Neural progenitor cell (in vitro differentiated cells): ENCODE measurements at regions not wholly inside any gene's neighbourhood (a gene's known extent, or its start where the extent isn't known, plus 50 kb on each side); places are given as distances from the start of the nearest gene placed in this dataset.
A peak's percentile ranks its signal among the peaks of the same experiment; 100 is the strongest.

Source experiments
- DNase-seq: peaks from one replicate; pipeline ENCODE4 v3.0.0-alpha.2; 2016; ENCODE audit warnings: low spot score
- H2AFZ ChIP-seq: fragments of 200-600 bp; sonication (generic); replicated peaks from 2 replicates; pipeline ENCODE4 v1.6.1; 2016; ENCODE audit warnings: antibody characterized with exemption
- H3F3A ChIP-seq: fragments of 200-600 bp; sonication (generic); 2 replicates; pipeline ENCODE4 v1.6.1; 2016; ENCODE audit warnings: antibody characterized with exemption, low read depth
- H3K27ac ChIP-seq: fragments of 200-600 bp; sonication (generic); 2 replicates; pipeline ENCODE4 v1.5.1; 2016; ENCODE audit warnings: mild to moderate bottlenecking
- H3K27me3 ChIP-seq: fragments of 200-600 bp; sonication (generic); 2 replicates; pipeline ENCODE4 v1.6.1; 2016; ENCODE audit warnings: mild to moderate bottlenecking, moderate library complexity
- H3K36me3 ChIP-seq: fragments of 200-600 bp; sonication (generic); 2 replicates; pipeline ENCODE4 v1.5.1; 2016
- H3K4me1 ChIP-seq: fragments of 200-600 bp; sonication (generic); 2 replicates; pipeline ENCODE4 v1.6.1; 2016; ENCODE audit warnings: mixed run types
- H3K4me2 ChIP-seq: fragments of 200-600 bp; sonication (generic); 2 replicates; pipeline ENCODE4 v1.6.1; 2016
- H3K4me3 ChIP-seq: fragments of 200-600 bp; sonication (generic); 2 replicates; pipeline ENCODE4 v1.5.1; 2016
- H3K79me2 ChIP-seq: fragments of 200-600 bp; sonication (generic); 2 replicates; pipeline ENCODE4 v1.6.1; 2016; ENCODE audit warnings: low read depth
- H3K9ac ChIP-seq: fragments of 200-600 bp; sonication (generic); 2 replicates; pipeline ENCODE4 v1.6.1; 2016
- H3K9me3 ChIP-seq: fragments of 200-600 bp; sonication (generic); 2 replicates; pipeline ENCODE4 v1.5.1; 2016; ENCODE audit warnings: low read depth
- H4K20me1 ChIP-seq: fragments of 200-600 bp; sonication (generic); 2 replicates; pipeline ENCODE4 v1.6.1; 2016; ENCODE audit warnings: low read depth
- H3K27ac Mint-ChIP-seq: 3 replicates; pipeline ENCODE4 v1.8.0; 2021; ENCODE audit warnings: mixed read lengths
- H3K27me3 Mint-ChIP-seq: 2 replicates; pipeline ENCODE4 v1.8.0; 2022; ENCODE audit warnings: low read depth, mild to moderate bottlenecking, inconsistent platforms, moderate library complexity, mixed read lengths; ENCODE audit not compliant: insufficient read depth
- H3K36me3 Mint-ChIP-seq: 3 replicates; pipeline ENCODE4 v1.8.0; 2021; ENCODE audit warnings: mixed read lengths
- H3K4me1 Mint-ChIP-seq: 3 replicates; pipeline ENCODE4 v1.8.0; 2021; ENCODE audit warnings: mixed read lengths
- H3K4me3 Mint-ChIP-seq: 3 replicates; pipeline ENCODE4 v1.8.0; 2021; ENCODE audit warnings: mild to moderate bottlenecking, moderate library complexity, mixed read lengths
- H3K9me3 Mint-ChIP-seq: 3 replicates; pipeline ENCODE4 v1.8.0; 2020; ENCODE audit warnings: mixed read lengths
- EZH2 ChIP-seq: fragments of 200-600 bp; sonication (generic); IDR thresholded peaks from 2 replicates; pipeline ENCODE4 v1.6.1; 2017; ENCODE audit warnings: antibody characterized with exemption, mild to moderate bottlenecking, moderate library complexity
- EZH2phosphoT487 ChIP-seq: fragments of 200-600 bp; sonication (generic); IDR thresholded peaks from 2 replicates; pipeline ENCODE4 v1.6.1; 2017; ENCODE audit warnings: antibody characterized with exemption
- TF ChIP-seq, protein P1 (sequence below): fragments of 200-600 bp; sonication (generic); IDR thresholded peaks from 2 replicates; pipeline ENCODE4 v1.5.1; 2017; ENCODE audit warnings: antibody characterized with exemption, mild to moderate bottlenecking

DNA sequence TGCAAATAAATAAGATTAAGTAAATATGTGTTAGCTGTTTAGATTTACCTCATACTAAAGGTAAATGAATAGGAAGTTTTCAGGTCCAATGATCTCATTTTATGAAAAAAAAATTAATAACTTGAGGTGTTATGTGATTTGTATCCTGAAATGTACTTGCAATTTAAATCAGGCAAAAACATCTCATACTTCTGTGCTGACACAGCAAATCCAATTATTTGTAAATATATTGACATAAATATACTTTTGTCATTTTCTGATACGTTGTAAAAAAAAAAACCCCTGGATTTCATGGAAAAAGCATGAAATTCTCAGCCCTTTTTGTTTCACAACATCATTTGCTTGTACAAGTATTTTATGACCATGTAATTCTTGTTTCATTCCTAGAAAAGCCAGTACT lies 184.1 kb upstream of the NCAM2 start:
- Mint-ChIP-seq H3K4me1 (no peaks in the 10 kb centered on the region), H3K4me3 (no peak overlapping the region), H3K27me3 (no peaks in the 10 kb centered on the region), H3K9me3 (peaks cover 3% of the 10 kb centered on the region), H3K36me3 (peaks cover 3% of the 10 kb centered on the region), H3K27ac (no peak overlapping the region)
- H2AFZ ChIP-seq: no peak overlapping the region
- H3K9ac ChIP-seq: no peak overlapping the region
- no peak for DNase-seq
- H3K79me2 ChIP-seq: no peaks in the 10 kb centered on the region
- no peaks in the 10 kb centered on the region for H3F3A ChIP-seq
- H3K9me3 ChIP-seq: no peaks in the 10 kb centered on the region
- no peak overlapping the region for H3K4me3 ChIP-seq
- H4K20me1 ChIP-seq: no peaks in the 10 kb centered on the region
- no peak overlapping the region for H3K27ac ChIP-seq
- TF ChIP-seq EZH2 (no peak), EZH2phosphoT487 (no peak)
- TF ChIP-seq, protein P1, sequence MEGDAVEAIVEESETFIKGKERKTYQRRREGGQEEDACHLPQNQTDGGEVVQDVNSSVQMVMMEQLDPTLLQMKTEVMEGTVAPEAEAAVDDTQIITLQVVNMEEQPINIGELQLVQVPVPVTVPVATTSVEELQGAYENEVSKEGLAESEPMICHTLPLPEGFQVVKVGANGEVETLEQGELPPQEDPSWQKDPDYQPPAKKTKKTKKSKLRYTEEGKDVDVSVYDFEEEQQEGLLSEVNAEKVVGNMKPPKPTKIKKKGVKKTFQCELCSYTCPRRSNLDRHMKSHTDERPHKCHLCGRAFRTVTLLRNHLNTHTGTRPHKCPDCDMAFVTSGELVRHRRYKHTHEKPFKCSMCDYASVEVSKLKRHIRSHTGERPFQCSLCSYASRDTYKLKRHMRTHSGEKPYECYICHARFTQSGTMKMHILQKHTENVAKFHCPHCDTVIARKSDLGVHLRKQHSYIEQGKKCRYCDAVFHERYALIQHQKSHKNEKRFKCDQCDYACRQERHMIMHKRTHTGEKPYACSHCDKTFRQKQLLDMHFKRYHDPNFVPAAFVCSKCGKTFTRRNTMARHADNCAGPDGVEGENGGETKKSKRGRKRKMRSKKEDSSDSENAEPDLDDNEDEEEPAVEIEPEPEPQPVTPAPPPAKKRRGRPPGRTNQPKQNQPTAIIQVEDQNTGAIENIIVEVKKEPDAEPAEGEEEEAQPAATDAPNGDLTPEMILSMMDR: no peak
- H3K27me3 ChIP-seq: no peaks in the 10 kb centered on the region
- no peak overlapping the region for H3K4me2 ChIP-seq
- no peaks in the 10 kb centered on the region for H3K36me3 ChIP-seq
- H3K4me1 ChIP-seq: no peaks in the 10 kb centered on the region

DNA sequence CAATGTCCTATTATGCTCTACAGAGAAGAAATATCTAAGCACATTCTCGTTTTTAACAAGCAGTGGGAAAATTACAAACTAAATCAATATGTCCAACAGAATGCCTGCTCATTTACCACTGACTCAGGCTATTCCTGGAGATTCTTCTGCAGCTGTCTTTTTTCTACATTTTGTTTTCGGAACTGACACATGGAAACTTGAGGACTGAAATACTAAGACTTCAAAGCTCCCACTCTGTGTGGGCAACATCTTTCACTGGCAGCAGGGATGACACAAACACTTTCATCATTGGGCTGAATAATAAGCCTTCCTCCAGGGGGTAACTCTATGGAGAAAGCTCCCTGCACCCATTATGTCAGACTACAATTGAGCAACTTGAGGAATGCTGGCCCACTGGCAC lies 175.5 kb upstream of the NCAM2 start:
- Mint-ChIP-seq H3K27me3 (no peaks in the 10 kb centered on the region), H3K9me3 (peaks cover 8% of the 10 kb centered on the region), H3K36me3 (peaks cover 4% of the 10 kb centered on the region), H3K4me1 (peaks cover 32% of the 10 kb centered on the region), H3K4me3 (peak overlapping the region; percentile 26), H3K27ac (peak overlapping the region; percentile 57)
- Histone ChIP-seq H3K79me2 (no peaks in the 10 kb centered on the region), H3K4me3 (peak overlapping the region; percentile 18), H3K27me3 (no peaks in the 10 kb centered on the region), H2AFZ (no peak overlapping the region), H3K9me3 (no peaks in the 10 kb centered on the region), H3K4me2 (peak overlapping the region; percentile 63), H3K36me3 (no peaks in the 10 kb centered on the region), H3K4me1 (peaks cover 25% of the 10 kb centered on the region), H3F3A (peaks cover 14% of the 10 kb centered on the region), H3K27ac (no peak overlapping the region), H3K9ac (no peak overlapping the region), H4K20me1 (no peaks in the 10 kb centered on the region)
- DNase-seq: peak; percentile 62
- TF ChIP-seq EZH2: no peak

DNA sequence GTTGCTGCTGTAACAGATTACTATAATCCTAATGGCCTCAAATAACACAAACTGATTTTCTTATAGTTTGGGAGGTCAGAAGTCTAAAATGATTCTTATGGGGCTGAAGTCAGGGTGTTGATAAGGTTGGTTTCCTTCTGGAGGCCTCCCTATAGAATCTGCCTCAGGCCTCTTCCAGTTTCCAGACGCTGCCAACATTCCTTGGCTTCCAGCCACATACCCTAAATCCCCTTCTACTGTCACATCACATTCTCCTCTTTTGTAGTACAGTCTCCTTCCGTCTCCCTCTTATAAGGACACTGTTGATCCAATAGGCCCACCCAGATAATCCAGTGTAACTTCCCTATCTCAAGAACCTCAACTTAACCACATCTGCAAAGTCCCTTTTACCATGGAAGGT lies 145.3 kb upstream of the NCAM2 start:
- no peak overlapping the region for H3K4me2 ChIP-seq
- H3K27me3 ChIP-seq: no peaks in the 10 kb centered on the region

DNA sequence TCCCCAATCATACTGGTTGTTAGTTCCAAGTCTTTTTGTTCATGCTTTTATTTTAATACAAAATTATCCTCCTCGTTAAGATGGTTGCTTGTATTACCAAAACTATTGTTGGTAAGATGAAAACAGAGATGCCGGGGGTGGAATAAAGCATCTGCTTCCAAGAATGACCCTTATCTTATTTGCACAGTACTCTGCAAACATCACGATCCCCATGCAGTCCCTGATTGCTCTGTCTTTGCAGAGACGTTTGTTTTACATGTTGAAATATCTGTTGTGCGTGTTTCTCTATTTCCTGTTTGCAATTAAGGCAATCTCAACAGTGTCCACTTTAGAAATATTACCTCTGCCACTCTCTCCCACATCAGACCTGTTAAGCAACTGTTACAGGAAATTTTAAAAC lies 141.3 kb upstream of the NCAM2 start:
- H3K27ac ChIP-seq: no peak overlapping the region
- H3K79me2 ChIP-seq: no peaks in the 10 kb centered on the region
- Mint-ChIP-seq H3K4me3 (no peak overlapping the region), H3K36me3 (peaks cover 2% of the 10 kb centered on the region), H3K27me3 (peaks cover 2% of the 10 kb centered on the region), H3K9me3 (peaks cover 7% of the 10 kb centered on the region), H3K4me1 (peaks cover 4% of the 10 kb centered on the region), H3K27ac (no peak overlapping the region)
- no peaks in the 10 kb centered on the region for H3K36me3 ChIP-seq
- TF ChIP-seq EZH2phosphoT487 (no peak), EZH2 (no peak)
- TF ChIP-seq, protein P1: no peak
- H3K4me3 ChIP-seq: no peak overlapping the region
- H2AFZ ChIP-seq: peak overlapping the region; percentile 46
- no peaks in the 10 kb centered on the region for H3F3A ChIP-seq
- no peak overlapping the region for H3K9ac ChIP-seq
- peaks cover 2% of the 10 kb centered on the region for H3K9me3 ChIP-seq
- no peaks in the 10 kb centered on the region for H3K4me1 ChIP-seq
- no peaks in the 10 kb centered on the region for H3K27me3 ChIP-seq
- H4K20me1 ChIP-seq: no peaks in the 10 kb centered on the region
- DNase-seq: no peak
- no peak overlapping the region for H3K4me2 ChIP-seq

More for the DNA sequence above, 145.3 kb upstream of the NCAM2 start:
- peaks cover 3% of the 10 kb centered on the region for H3K9me3 Mint-ChIP-seq
- Histone ChIP-seq H4K20me1 (no peaks in the 10 kb centered on the region), H3K4me1 (no peaks in the 10 kb centered on the region), H3K9ac (no peak overlapping the region), H3K4me3 (no peak overlapping the region), H3K9me3 (peaks cover 4% of the 10 kb centered on the region), H3F3A (no peaks in the 10 kb centered on the region), H3K36me3 (no peaks in the 10 kb centered on the region), H3K27ac (no peak overlapping the region), H3K79me2 (no peaks in the 10 kb centered on the region), H2AFZ (no peak overlapping the region)
- H3K27me3 Mint-ChIP-seq: no peaks in the 10 kb centered on the region
- H3K4me1 Mint-ChIP-seq: no peaks in the 10 kb centered on the region
- H3K4me3 Mint-ChIP-seq: no peak overlapping the region
- peak overlapping the region; percentile 13 for H3K27ac Mint-ChIP-seq
- H3K36me3 Mint-ChIP-seq: peaks cover 2% of the 10 kb centered on the region
- TF ChIP-seq EZH2phosphoT487 (no peak), EZH2 (no peak)
- DNase-seq: no peak
